H1 (cell line): ENCODE measurements at regions not wholly inside any gene's neighbourhood (a gene's known extent, or its start where the extent isn't known, plus 50 kb on each side); places are given as distances from the start of the nearest gene placed in this dataset.

Experiments used
- CTCF ChIA-PET: fragments of 300-600 bp; sonication (Branson Sonifier 250); formaldehyde crosslinking; loops from one replicate; lab custom pipeline; 2021; ENCODE audit not compliant: partially characterized antibody; lab: Charles Lee
- POLR2A ChIA-PET: fragments of 300-600 bp; sonication (Branson Sonifier 250); formaldehyde crosslinking; loops from one replicate; lab custom pipeline; 2021; ENCODE audit warnings: inconsistent platforms; ENCODE audit not compliant: partially characterized antibody; lab: Charles Lee
- DNase-seq, 2 experiments: peaks; one replicate each; pipeline versions ENCODE4 v3.0.0 to v3.0.0-alpha.2; 2010 to 2022; ENCODE audit warnings: low spot score in 2 of 2, low read depth in 1 of 2, mixed read lengths in 1 of 2
- FAIRE-seq: peaks from 2 replicates; lab custom pipeline; 2011; peaks lifted over from hg19 to GRCh38; lab: Jason Lieb, UNC
- H2AFZ ChIP-seq: 2 replicates; pipeline ENCODE4 v1.8.1; 2012; ENCODE audit warnings: low read length, inconsistent platforms
- H2AK5ac ChIP-seq: 2 replicates; pipeline ENCODE4 v1.6.1; 2013; ENCODE audit warnings: low read depth, low read length
- H2BK120ac ChIP-seq: replicated peaks from 2 replicates; pipeline ENCODE3; 2013; ENCODE audit warnings: low read depth, low read length, inconsistent platforms
- H2BK12ac ChIP-seq: 2 replicates; pipeline ENCODE4 v1.6.1; 2013; ENCODE audit warnings: low read depth, low read length
- H2BK15ac ChIP-seq: 2 replicates; pipeline ENCODE4 v1.6.1; 2013; ENCODE audit warnings: low read length
- H2BK20ac ChIP-seq: 2 replicates; pipeline ENCODE4 v1.6.1; 2013; ENCODE audit warnings: low read length
- H2BK5ac ChIP-seq: 2 replicates; pipeline ENCODE4 v1.6.1; 2013; ENCODE audit warnings: low read depth, low read length
- H3K14ac ChIP-seq: 2 replicates; pipeline ENCODE4 v1.6.1; 2013; ENCODE audit warnings: inconsistent platforms; ENCODE audit not compliant: insufficient read length
- H3K18ac ChIP-seq: 2 replicates; pipeline ENCODE4 v1.6.1; 2013; ENCODE audit warnings: low read length; ENCODE audit errors: extremely low read depth
- H3K23ac ChIP-seq: 2 replicates; pipeline ENCODE4 v1.6.1; 2013; ENCODE audit warnings: inconsistent platforms; ENCODE audit not compliant: insufficient read length
- H3K23me2 ChIP-seq: 2 replicates; pipeline ENCODE4 v1.6.1; 2013; ENCODE audit warnings: low read depth, low read length
- H3K27ac ChIP-seq: 2 replicates; pipeline ENCODE4 v1.6.1; 2011; ENCODE audit warnings: low read depth, low read length, inconsistent platforms
- H3K27me3 ChIP-seq, 4 experiments: replicated peaks in 1 of 4; 1 replicate in 1 of 4; 2 replicates in 3 of 4; pipeline versions ENCODE4 v1.6.1 to v1.8.1; 2011 to 2013; ENCODE audit warnings: low read length in 3 of 4, mild to moderate bottlenecking in 3 of 4, inconsistent platforms in 2 of 4, mixed read lengths in 2 of 4, moderate library complexity in 1 of 4; ENCODE audit not compliant: control insufficient read depth in 3 of 4, insufficient read depth in 3 of 4; ENCODE audit errors: extremely low read depth in 1 of 4
- H3K36me3 ChIP-seq, 4 experiments: 2 replicates each; pipeline versions ENCODE4 v1.6.1 to v1.8.1; 2011 to 2013; ENCODE audit warnings: mild to moderate bottlenecking in 4 of 4, low read length in 3 of 4, moderate library complexity in 2 of 4, control low read depth in 1 of 4, inconsistent platforms in 1 of 4; ENCODE audit not compliant: insufficient read depth in 4 of 4, control insufficient read depth in 2 of 4
- H3K4ac ChIP-seq: replicated peaks from 2 replicates; pipeline ENCODE3; 2013; ENCODE audit warnings: low read length, low read depth, mixed read lengths, inconsistent platforms; ENCODE audit not compliant: insufficient read length
- H3K4me1 ChIP-seq, 4 experiments: replicated peaks in 1 of 4; 1 replicate in 1 of 4; 2 replicates in 3 of 4; pipeline versions ENCODE4 v1.6.1 to v1.8.1; 2011 to 2013; ENCODE audit warnings: low read length in 3 of 4, inconsistent platforms in 2 of 4, mixed read lengths in 1 of 4; ENCODE audit not compliant: insufficient read depth in 4 of 4, control insufficient read depth in 3 of 4
- H3K4me2 ChIP-seq, 2 experiments: 2 replicates each; pipeline versions ENCODE4 v1.6.1 to v1.8.1; 2011 to 2013; ENCODE audit warnings: low read depth in 2 of 2, low read length in 2 of 2, control low read depth in 1 of 2, inconsistent platforms in 1 of 2, mild to moderate bottlenecking in 1 of 2; ENCODE audit not compliant: insufficient read depth in 1 of 2
- H3K4me3 ChIP-seq, 4 experiments: fragments of 200-600, 300-600 bp in 1 of 4; sonication (generic), shearing (Covaris generic), sonication (Bioruptor Twin) in 1 of 4; 2 replicates each; pipeline versions ENCODE4 v1.5.1 to v1.8.1; 2011 to 2016; ENCODE audit warnings: low read length in 4 of 4, low read depth in 3 of 4, control low read depth in 2 of 4, inconsistent platforms in 2 of 4, mild to moderate bottlenecking in 2 of 4, mixed read lengths in 1 of 4, moderate library complexity in 1 of 4; ENCODE audit not compliant: insufficient read depth in 2 of 4; ENCODE audit errors: extremely low read depth in 1 of 4
- H3K56ac ChIP-seq: replicated peaks from 2 replicates; pipeline ENCODE3; 2013; ENCODE audit warnings: low read depth, mild to moderate bottlenecking, mixed read lengths, low read length, inconsistent platforms; ENCODE audit not compliant: insufficient read length
- H3K79me1 ChIP-seq: 2 replicates; pipeline ENCODE4 v1.6.1; 2013; ENCODE audit warnings: low read depth, low read length, control low read depth
- H3K79me2 ChIP-seq, 2 experiments: 2 replicates each; pipeline versions ENCODE4 v1.6.1 to v1.8.1; 2012 to 2013; ENCODE audit warnings: low read length in 2 of 2, mild to moderate bottlenecking in 2 of 2, inconsistent platforms in 1 of 2; ENCODE audit not compliant: insufficient read depth in 2 of 2, control insufficient read depth in 1 of 2
- H3K9ac ChIP-seq, 4 experiments: replicated peaks in 1 of 4; 1 replicate in 1 of 4; 2 replicates in 3 of 4; pipeline versions ENCODE4 v1.6.1 to v1.8.1; 2011 to 2013; ENCODE audit warnings: low read depth in 3 of 4, low read length in 3 of 4, control low read depth in 2 of 4, mild to moderate bottlenecking in 2 of 4, moderate library complexity in 2 of 4, inconsistent platforms in 1 of 4; ENCODE audit errors: extremely low read depth in 1 of 4
- H3K9me3 ChIP-seq, 2 experiments: 2 replicates each; pipeline versions ENCODE4 v1.6.1 to v1.8.1; 2012 to 2013; ENCODE audit warnings: mild to moderate bottlenecking in 2 of 2, moderate library complexity in 2 of 2, control low read depth in 1 of 2, inconsistent platforms in 1 of 2, low read depth in 1 of 2, low read length in 1 of 2, mixed read lengths in 1 of 2; ENCODE audit not compliant: insufficient read depth in 2 of 2
- H4K20me1 ChIP-seq, 2 experiments: replicated peaks in 1 of 2; 2 replicates each; pipeline versions ENCODE3 to v1.8.1; 2011 to 2013; ENCODE audit warnings: inconsistent platforms in 2 of 2, low read length in 2 of 2, mild to moderate bottlenecking in 1 of 2; ENCODE audit not compliant: insufficient read depth in 2 of 2, control insufficient read depth in 1 of 2
- H4K5ac ChIP-seq: 2 replicates; pipeline ENCODE4 v1.6.1; 2013; ENCODE audit warnings: low read length, low read depth, mixed read lengths, inconsistent platforms; ENCODE audit not compliant: insufficient read length
- H4K8ac ChIP-seq: 2 replicates; pipeline ENCODE4 v1.8.0; 2013; ENCODE audit warnings: mild to moderate bottlenecking, moderate library complexity, low read length, inconsistent platforms; ENCODE audit not compliant: insufficient read depth; ENCODE audit errors: extremely low read depth
- H4K91ac ChIP-seq: replicated peaks from 2 replicates; pipeline ENCODE3; 2013; ENCODE audit warnings: low read length, mixed read lengths, inconsistent platforms; ENCODE audit not compliant: insufficient read length
- CTBP2 ChIP-seq: IDR thresholded peaks from 2 replicates; pipeline ENCODE4 v1.7.0; 2011; ENCODE audit warnings: borderline replicate concordance, mild to moderate bottlenecking, moderate library complexity, mixed read lengths, low read length; ENCODE audit not compliant: insufficient read depth, insufficient read length
- EGR1 ChIP-seq: IDR thresholded peaks from 2 replicates; pipeline ENCODE4 v1.6.1; 2011; ENCODE audit warnings: low read depth, low read length, borderline replicate concordance
- RFX5 ChIP-seq: IDR thresholded peaks from 2 replicates; pipeline ENCODE4 v1.6.1; 2011; ENCODE audit warnings: low read depth, low read length, improper control_type of control experiment, borderline replicate concordance
- SAP30 ChIP-seq: fragments of 300-600 bp; sonication (generic); IDR thresholded peaks from 2 replicates; pipeline ENCODE4 v1.7.1; 2012; ENCODE audit warnings: low read length, moderate library complexity, mild to moderate bottlenecking, inconsistent platforms; ENCODE audit not compliant: insufficient read depth, insufficient replicate concordance
- ZNF274 ChIP-seq: IDR thresholded peaks from 2 replicates; pipeline ENCODE4 v1.7.0; 2012; ENCODE audit warnings: low read length, borderline replicate concordance; ENCODE audit errors: extremely low read depth
- WGBS, 2 experiments: shearing (Covaris generic) in 1 of 2; methylation state at CpG; one replicate each; pipeline versions ENCODE4 v1.1.6 to v1.1.7; 2013 to 2015; ENCODE audit warnings: low lambda C conversion rate in 2 of 2, mixed read lengths in 2 of 2, inconsistent platforms in 1 of 2, low coverage in 1 of 2, missing lambda C conversion rate in 1 of 2; ENCODE audit not compliant: insufficient replicate concordance in 2 of 2, insufficient coverage in 1 of 2, insufficient read length in 1 of 2; ENCODE audit errors: extremely low coverage in 1 of 2, missing lambda C conversion rate in 1 of 2; 5-methylcytosine and 5-hydroxymethylcytosine counted together

DNA sequence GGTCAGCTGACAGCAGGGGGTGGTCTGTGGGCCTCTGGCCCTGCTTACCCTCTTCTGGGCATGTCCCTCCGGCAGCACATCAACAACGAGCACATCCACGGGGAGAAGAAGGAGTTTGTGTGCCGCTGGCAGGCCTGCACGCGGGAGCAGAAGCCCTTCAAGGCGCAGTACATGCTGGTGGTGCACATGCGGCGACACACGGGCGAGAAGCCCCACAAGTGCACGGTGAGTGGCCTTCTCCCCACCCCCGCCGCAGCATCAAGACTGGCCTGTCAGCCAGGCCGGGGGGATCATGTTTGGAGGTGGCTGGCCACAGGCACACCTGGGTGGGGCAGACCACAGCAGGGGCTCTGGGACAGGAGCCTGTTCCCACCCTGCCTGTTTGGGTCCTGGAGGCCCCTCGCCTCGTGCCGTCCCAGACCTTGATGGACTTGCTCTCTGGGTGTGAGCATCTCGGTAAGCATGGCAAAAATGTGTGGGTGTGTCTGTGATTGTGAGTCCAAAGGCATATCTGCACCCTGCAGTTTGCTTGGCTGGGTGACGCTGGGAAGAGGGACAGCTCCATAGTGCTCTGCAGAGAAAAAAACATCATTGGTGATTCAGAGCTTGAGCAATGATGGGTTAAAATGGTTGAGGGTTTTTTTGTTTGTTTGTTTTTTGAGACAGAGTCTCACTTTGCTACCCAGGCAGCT, 242.8 kb downstream of the GLI2 start:
- no peak overlapping the region for H2BK12ac ChIP-seq
- no peak overlapping the region for H3K27ac ChIP-seq
- no peak overlapping the region for H2BK15ac ChIP-seq
- no peak overlapping the region for H4K5ac ChIP-seq
- ChIA-PET POLR2A (interaction anchor here (0.6 kb wide), 1 partner anchor 37 kb away, joined by 3 read pairs; no protein-coding TSS in a partner anchor), CTCF (interaction anchor here (0.7 to 2.5 kb wide), 9 partner anchors 17 to 465 kb away, joined by 3 to 6 read pairs (median 3); no protein-coding TSS in a partner anchor)
- no peak overlapping the region for H4K91ac ChIP-seq
- H4K8ac ChIP-seq = no peak overlapping the region
- H2BK120ac ChIP-seq = no peak overlapping the region
- H2BK20ac ChIP-seq = no peak overlapping the region
- H3K9me3 ChIP-seq = no peaks in the 10 kb centered on the region
- peaks cover 2 to 8% of the 10 kb centered on the region in 2 experiments for H4K20me1 ChIP-seq
- no peak overlapping the region for H3K4ac ChIP-seq
- H3K79me2 ChIP-seq = no peaks in the 10 kb centered on the region
- H3K9ac ChIP-seq = no peak overlapping the region
- H3K27me3 ChIP-seq = no peaks in the 10 kb centered on the region
- no peak for DNase-seq
- H3K4me1 ChIP-seq = 0 out of 7 replicates have a peak, but pooled peaks cover 0 to 2% (median 0%) of the 10 kb centered on the region in 4 experiments
- H3K56ac ChIP-seq = no peak overlapping the region
- no peak overlapping the region for H3K4me2 ChIP-seq
- H3K36me3 ChIP-seq = peaks cover 7 to 54% (median 33%) of the 10 kb centered on the region in 4 experiments
- no peak overlapping the region for H3K14ac ChIP-seq
- H3K18ac ChIP-seq = no peak overlapping the region
- H2AFZ ChIP-seq = no peak overlapping the region
- H3K23ac ChIP-seq = no peak overlapping the region
- 0 out of 2 replicates have a peak, but pooled peaks cover 3% of the 10 kb centered on the region for H3K23me2 ChIP-seq
- no peak overlapping the region for H2AK5ac ChIP-seq
- no peaks in the 10 kb centered on the region for H3K79me1 ChIP-seq
- TF ChIP-seq SAP30 (no peak), EGR1 (no peak), CTBP2 (no peak), ZNF274 (no peak), RFX5 (no peak)
- H2BK5ac ChIP-seq = no peak overlapping the region
- no peak for FAIRE-seq
- no peak overlapping the region for H3K4me3 ChIP-seq
- WGBS, 2 experiments = 85% methylated on average over 20 of the region's 20 CpGs; no CpG with 5 or more reads in 1 of the 2 experiments
